ENCODE measurements at regions not wholly inside any gene's neighbourhood (a gene's known extent, or its start where the extent isn't known, plus 50 kb on each side); places are given as distances from the start of the nearest gene placed in this dataset.

DNA sequence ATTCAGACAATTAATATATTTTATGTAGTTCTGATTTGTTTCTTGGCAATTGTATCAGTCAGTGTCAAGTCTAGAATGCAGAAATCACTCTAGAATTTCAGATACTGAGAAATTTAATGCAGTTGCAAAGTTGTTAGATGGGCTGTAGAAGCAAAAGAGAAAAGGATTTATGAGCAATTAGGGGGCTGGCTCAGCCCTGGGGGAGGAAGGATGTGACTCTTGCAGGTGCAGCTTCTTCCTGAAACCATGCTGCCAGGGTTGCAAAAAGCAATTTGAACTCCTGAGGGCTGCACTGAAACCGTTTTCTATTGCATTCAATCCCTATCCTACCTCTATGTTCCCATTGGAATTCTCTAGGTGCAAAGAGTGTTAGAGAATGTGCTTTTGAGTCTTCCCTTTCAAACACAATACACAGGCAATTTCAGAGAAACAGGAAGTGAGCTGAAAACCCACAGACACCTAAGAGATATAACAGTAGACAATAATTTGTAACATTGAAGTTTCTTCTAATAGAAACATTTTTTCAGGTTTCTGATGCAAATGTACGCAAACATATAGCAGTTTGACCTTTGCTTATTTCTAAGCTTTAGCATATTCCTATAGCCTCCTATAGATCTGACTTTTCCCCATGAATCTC lies 814.7 kb upstream of the ATXN8OS start:
- ATAC-seq: no peak
- TF ChIP-seq TOX (CRISPR knock-in tag; IDR thresholded peaks at IDR 0.05; ENCODE audit: borderline replicate concordance) (no peak), GLIS3 (CRISPR knock-in tag; IDR thresholded peaks at IDR 0.05) (no peak), RARB (CRISPR knock-in tag; IDR thresholded peaks at IDR 0.05) (no peak), ESRRG (CRISPR knock-in tag; IDR thresholded peaks at IDR 0.05) (no peak), ZNF8 (CRISPR knock-in tag; IDR thresholded peaks at IDR 0.05) (no peak), ZNF70 (CRISPR knock-in tag; IDR thresholded peaks at IDR 0.05) (no peak), ARNTL (CRISPR knock-in tag; IDR thresholded peaks at IDR 0.05; ENCODE audit: borderline replicate concordance, low read depth) (no peak), ISL1 (CRISPR knock-in tag; IDR thresholded peaks at IDR 0.05) (no peak), BACH2 (CRISPR knock-in tag; IDR thresholded peaks at IDR 0.05; ENCODE audit: borderline replicate concordance) (no peak), ZC3H10 (CRISPR knock-in tag; IDR thresholded peaks at IDR 0.05) (no peak), PPARA (CRISPR knock-in tag; IDR thresholded peaks at IDR 0.05; ENCODE audit: borderline replicate concordance) (no peak), OSR1 (CRISPR knock-in tag; IDR thresholded peaks at IDR 0.05) (no peak), ZFP30 (CRISPR knock-in tag; IDR thresholded peaks at IDR 0.05) (no peak), ZFP3 (CRISPR knock-in tag; IDR thresholded peaks at IDR 0.05) (no peak), TCF4 (CRISPR knock-in tag; IDR thresholded peaks at IDR 0.05; ENCODE audit: borderline replicate concordance) (no peak)
- TF ChIP-seq, protein P1, sequence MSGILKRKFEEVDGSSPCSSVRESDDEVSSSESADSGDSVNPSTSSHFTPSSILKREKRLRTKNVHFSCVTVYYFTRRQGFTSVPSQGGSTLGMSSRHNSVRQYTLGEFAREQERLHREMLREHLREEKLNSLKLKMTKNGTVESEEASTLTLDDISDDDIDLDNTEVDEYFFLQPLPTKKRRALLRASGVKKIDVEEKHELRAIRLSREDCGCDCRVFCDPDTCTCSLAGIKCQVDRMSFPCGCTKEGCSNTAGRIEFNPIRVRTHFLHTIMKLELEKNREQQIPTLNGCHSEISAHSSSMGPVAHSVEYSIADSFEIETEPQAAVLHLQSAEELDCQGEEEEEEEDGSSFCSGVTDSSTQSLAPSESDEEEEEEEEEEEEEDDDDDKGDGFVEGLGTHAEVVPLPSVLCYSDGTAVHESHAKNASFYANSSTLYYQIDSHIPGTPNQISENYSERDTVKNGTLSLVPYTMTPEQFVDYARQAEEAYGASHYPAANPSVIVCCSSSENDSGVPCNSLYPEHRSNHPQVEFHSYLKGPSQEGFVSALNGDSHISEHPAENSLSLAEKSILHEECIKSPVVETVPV (CRISPR knock-in tag; IDR thresholded peaks at IDR 0.05): no peak
- TF ChIP-seq, protein P2, sequence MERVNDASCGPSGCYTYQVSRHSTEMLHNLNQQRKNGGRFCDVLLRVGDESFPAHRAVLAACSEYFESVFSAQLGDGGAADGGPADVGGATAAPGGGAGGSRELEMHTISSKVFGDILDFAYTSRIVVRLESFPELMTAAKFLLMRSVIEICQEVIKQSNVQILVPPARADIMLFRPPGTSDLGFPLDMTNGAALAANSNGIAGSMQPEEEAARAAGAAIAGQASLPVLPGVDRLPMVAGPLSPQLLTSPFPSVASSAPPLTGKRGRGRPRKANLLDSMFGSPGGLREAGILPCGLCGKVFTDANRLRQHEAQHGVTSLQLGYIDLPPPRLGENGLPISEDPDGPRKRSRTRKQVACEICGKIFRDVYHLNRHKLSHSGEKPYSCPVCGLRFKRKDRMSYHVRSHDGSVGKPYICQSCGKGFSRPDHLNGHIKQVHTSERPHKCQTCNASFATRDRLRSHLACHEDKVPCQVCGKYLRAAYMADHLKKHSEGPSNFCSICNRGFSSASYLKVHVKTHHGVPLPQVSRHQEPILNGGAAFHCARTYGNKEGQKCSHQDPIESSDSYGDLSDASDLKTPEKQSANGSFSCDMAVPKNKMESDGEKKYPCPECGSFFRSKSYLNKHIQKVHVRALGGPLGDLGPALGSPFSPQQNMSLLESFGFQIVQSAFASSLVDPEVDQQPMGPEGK (CRISPR knock-in tag; IDR thresholded peaks at IDR 0.05; ENCODE audit: borderline replicate concordance): no peak
- TF ChIP-seq, protein P3, sequence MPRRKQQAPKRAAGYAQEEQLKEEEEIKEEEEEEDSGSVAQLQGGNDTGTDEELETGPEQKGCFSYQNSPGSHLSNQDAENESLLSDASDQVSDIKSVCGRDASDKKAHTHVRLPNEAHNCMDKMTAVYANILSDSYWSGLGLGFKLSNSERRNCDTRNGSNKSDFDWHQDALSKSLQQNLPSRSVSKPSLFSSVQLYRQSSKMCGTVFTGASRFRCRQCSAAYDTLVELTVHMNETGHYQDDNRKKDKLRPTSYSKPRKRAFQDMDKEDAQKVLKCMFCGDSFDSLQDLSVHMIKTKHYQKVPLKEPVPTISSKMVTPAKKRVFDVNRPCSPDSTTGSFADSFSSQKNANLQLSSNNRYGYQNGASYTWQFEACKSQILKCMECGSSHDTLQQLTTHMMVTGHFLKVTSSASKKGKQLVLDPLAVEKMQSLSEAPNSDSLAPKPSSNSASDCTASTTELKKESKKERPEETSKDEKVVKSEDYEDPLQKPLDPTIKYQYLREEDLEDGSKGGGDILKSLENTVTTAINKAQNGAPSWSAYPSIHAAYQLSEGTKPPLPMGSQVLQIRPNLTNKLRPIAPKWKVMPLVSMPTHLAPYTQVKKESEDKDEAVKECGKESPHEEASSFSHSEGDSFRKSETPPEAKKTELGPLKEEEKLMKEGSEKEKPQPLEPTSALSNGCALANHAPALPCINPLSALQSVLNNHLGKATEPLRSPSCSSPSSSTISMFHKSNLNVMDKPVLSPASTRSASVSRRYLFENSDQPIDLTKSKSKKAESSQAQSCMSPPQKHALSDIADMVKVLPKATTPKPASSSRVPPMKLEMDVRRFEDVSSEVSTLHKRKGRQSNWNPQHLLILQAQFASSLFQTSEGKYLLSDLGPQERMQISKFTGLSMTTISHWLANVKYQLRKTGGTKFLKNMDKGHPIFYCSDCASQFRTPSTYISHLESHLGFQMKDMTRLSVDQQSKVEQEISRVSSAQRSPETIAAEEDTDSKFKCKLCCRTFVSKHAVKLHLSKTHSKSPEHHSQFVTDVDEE (CRISPR knock-in tag; IDR thresholded peaks at IDR 0.05): no peak
- TF ChIP-seq, protein P4, sequence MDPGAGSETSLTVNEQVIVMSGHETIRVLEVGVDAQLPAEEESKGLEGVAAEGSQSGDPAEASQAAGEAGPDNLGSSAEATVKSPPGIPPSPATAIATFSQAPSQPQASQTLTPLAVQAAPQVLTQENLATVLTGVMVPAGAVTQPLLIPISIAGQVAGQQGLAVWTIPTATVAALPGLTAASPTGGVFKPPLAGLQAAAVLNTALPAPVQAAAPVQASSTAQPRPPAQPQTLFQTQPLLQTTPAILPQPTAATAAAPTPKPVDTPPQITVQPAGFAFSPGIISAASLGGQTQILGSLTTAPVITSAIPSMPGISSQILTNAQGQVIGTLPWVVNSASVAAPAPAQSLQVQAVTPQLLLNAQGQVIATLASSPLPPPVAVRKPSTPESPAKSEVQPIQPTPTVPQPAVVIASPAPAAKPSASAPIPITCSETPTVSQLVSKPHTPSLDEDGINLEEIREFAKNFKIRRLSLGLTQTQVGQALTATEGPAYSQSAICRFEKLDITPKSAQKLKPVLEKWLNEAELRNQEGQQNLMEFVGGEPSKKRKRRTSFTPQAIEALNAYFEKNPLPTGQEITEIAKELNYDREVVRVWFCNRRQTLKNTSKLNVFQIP (CRISPR knock-in tag; IDR thresholded peaks at IDR 0.05; ENCODE audit: borderline replicate concordance, low read depth): no peak
- TF ChIP-seq, protein P5, sequence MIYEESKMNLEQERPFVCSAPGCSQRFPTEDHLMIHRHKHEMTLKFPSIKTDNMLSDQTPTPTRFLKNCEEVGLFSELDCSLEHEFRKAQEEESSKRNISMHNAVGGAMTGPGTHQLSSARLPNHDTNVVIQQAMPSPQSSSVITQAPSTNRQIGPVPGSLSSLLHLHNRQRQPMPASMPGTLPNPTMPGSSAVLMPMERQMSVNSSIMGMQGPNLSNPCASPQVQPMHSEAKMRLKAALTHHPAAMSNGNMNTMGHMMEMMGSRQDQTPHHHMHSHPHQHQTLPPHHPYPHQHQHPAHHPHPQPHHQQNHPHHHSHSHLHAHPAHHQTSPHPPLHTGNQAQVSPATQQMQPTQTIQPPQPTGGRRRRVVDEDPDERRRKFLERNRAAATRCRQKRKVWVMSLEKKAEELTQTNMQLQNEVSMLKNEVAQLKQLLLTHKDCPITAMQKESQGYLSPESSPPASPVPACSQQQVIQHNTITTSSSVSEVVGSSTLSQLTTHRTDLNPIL (CRISPR knock-in tag; IDR thresholded peaks at IDR 0.05; ENCODE audit: low read depth): no peak

DNA sequence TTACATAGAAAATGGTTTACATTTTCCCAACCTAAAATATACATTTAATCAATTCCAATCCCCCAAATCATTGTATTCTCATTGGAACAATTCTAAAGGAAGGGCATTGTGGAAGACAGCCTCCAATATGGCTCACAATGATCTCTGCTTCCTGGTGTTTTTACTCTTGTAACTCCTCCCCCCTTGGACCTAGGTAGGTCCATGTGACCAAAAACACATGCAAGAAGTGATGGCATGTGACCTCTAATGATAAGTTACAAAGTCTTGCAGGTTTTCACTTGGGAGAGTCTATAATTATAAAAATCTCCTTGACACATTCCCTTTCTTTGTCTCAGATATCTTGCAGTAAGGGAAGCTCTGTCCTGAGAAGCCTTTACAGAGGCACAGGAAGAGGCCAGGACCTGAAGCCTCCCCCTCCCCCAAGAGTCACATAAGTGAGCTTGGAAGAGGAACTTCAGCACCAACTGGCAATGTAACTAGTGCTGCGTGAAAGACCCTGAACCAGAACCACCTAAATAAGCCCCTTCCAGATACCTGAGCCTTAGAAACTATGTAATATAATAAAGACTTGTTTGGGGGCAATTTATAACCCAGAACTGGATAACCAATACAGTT lies 816.2 kb upstream of the ATXN8OS start:
- ATAC-seq: no peak
- TF ChIP-seq, protein P5 (CRISPR knock-in tag; IDR thresholded peaks at IDR 0.05; ENCODE audit: low read depth): no peak
- TF ChIP-seq, protein P2 (CRISPR knock-in tag; IDR thresholded peaks at IDR 0.05; ENCODE audit: borderline replicate concordance): no peak
- TF ChIP-seq ZNF70 (CRISPR knock-in tag; IDR thresholded peaks at IDR 0.05): no peak
- no peak for TF ChIP-seq ZNF565 (CRISPR knock-in tag; conservative IDR thresholded peaks at IDR 0.05; ENCODE audit: low read depth)
- TF ChIP-seq ZNF8 (CRISPR knock-in tag; IDR thresholded peaks at IDR 0.05): no peak
- TF ChIP-seq, protein P4 (CRISPR knock-in tag; IDR thresholded peaks at IDR 0.05; ENCODE audit: borderline replicate concordance, low read depth): no peak
- no peak for TF ChIP-seq RARB (CRISPR knock-in tag; IDR thresholded peaks at IDR 0.05)
- no peak for TF ChIP-seq OSR1 (CRISPR knock-in tag; IDR thresholded peaks at IDR 0.05)
